Ishikawa (cell line): ENCODE measurements at regions not wholly inside any gene's neighbourhood (a gene's known extent, or its start where the extent isn't known, plus 50 kb on each side); places are given as distances from the start of the nearest gene placed in this dataset.

Experiments
- NFIC ChIP-seq: IDR thresholded peaks from 2 replicates; pipeline ENCODE4 v1.6.1; 2012
- RAD21 ChIP-seq: IDR thresholded peaks from 2 replicates; pipeline ENCODE4 v1.6.1; 2012; ENCODE audit warnings: low read depth

- no peak for TF ChIP-seq RAD21
- TF ChIP-seq NFIC = no peak
Measured at GRCh38 chr5:114660791-114661190, 298.9 kb downstream of the KCNN2 start.
